Body of pancreas (tissue), 4 donors: ENCODE measurements at regions not wholly inside any gene's neighbourhood (a gene's known extent, or its start where the extent isn't known, plus 50 kb on each side); places are given as distances from the start of the nearest gene placed in this dataset.
"Not testable (repeated sequence)": the region's sequence is repeated elsewhere in the genome, so short reads cannot be mapped to it uniquely, and the experiment has no call there.

Experiments
- POLR2A ChIP-seq, 3 donors: fragments of 450-650 bp; IDR thresholded peaks; one replicate each; pipeline ENCODE4 v1.6.1; 2016; ENCODE audit warnings: antibody characterized with exemption in 3 of 3, mild to moderate bottlenecking in 2 of 3
- TF ChIP-seq, protein P1 (sequence below), 7 experiments: fragments of 450-650 bp in 4 of 7; fragments of 200-600 bp in 3 of 7; sonication (generic) in 3 of 7; IDR thresholded peaks; one replicate each; pipeline ENCODE4 v1.5.1; 2016 to 2019; ENCODE audit warnings: antibody characterized with exemption in 7 of 7

DNA sequence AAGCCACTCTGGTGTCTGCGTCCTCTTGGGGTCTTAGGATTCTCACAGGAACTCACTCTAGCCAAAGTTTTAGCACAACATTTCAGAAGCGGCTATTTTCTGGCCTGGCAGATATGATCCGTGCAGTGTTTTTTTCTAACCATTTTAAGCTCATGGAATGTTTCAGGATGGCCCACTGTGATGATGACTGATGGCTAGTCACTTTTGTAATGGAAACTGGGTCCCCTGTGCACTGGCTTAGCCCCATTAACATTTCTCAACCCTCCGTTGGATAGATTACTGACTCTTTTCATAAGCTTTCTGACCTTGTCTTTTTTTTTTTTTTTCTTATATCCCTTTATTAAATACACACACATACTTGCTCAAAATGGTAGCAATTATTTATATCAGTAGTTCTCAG is 364.9 kb upstream of the FOXG1 start:
- TF ChIP-seq, protein P1, sequence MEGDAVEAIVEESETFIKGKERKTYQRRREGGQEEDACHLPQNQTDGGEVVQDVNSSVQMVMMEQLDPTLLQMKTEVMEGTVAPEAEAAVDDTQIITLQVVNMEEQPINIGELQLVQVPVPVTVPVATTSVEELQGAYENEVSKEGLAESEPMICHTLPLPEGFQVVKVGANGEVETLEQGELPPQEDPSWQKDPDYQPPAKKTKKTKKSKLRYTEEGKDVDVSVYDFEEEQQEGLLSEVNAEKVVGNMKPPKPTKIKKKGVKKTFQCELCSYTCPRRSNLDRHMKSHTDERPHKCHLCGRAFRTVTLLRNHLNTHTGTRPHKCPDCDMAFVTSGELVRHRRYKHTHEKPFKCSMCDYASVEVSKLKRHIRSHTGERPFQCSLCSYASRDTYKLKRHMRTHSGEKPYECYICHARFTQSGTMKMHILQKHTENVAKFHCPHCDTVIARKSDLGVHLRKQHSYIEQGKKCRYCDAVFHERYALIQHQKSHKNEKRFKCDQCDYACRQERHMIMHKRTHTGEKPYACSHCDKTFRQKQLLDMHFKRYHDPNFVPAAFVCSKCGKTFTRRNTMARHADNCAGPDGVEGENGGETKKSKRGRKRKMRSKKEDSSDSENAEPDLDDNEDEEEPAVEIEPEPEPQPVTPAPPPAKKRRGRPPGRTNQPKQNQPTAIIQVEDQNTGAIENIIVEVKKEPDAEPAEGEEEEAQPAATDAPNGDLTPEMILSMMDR (IDR thresholded peaks at IDR 0.05) = not testable (repeated sequence)
- not testable (repeated sequence) for TF ChIP-seq POLR2A (IDR thresholded peaks at IDR 0.05)
